ENCODE measurements at regions not wholly inside any gene's neighbourhood (a gene's known extent, or its start where the extent isn't known, plus 50 kb on each side); places are given as distances from the start of the nearest gene placed in this dataset.

DNA sequence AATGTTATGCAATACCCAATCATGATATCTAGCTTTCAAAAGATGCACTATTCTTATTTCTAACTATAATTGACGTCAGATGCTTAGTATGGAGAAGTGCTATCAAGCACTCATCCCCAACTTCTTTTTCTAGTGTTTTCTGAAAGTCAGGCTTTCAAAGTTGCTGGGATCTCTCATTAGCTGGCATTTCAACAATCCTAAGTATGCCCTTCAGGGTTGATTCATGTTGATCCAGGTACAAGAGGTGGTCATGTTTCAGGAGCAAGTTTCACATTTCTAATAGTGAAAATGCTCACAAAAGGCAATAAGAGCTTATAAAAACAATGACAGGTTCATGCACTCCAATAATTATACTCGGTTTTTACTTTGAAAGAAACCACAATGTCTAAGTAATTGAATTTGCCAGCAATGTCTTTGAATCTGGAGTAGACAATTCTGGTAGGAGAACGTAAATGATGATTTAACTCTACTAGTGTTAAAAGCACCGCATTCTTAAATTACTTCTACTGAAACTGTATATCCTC, 193.7 kb upstream of the KHDRBS2 start:
- TF ChIP-seq, protein P1, sequence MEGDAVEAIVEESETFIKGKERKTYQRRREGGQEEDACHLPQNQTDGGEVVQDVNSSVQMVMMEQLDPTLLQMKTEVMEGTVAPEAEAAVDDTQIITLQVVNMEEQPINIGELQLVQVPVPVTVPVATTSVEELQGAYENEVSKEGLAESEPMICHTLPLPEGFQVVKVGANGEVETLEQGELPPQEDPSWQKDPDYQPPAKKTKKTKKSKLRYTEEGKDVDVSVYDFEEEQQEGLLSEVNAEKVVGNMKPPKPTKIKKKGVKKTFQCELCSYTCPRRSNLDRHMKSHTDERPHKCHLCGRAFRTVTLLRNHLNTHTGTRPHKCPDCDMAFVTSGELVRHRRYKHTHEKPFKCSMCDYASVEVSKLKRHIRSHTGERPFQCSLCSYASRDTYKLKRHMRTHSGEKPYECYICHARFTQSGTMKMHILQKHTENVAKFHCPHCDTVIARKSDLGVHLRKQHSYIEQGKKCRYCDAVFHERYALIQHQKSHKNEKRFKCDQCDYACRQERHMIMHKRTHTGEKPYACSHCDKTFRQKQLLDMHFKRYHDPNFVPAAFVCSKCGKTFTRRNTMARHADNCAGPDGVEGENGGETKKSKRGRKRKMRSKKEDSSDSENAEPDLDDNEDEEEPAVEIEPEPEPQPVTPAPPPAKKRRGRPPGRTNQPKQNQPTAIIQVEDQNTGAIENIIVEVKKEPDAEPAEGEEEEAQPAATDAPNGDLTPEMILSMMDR (IDR thresholded peaks at IDR 0.05; ENCODE audit: poor library complexity, severe bottlenecking): no peak
- TF ChIP-seq REST (IDR thresholded peaks at IDR 0.05; ENCODE audit: borderline replicate concordance) (no peak), RAD21 (conservative IDR thresholded peaks at IDR 0.05) (no peak), POLR2AphosphoS5 (IDR thresholded peaks at IDR 0.05) (no peak), EP300 (conservative IDR thresholded peaks at IDR 0.05; ENCODE audit: poor library complexity, severe bottlenecking) (no peak), TAF1 (IDR thresholded peaks at IDR 0.05; ENCODE audit: low read depth) (no peak)

Data from neural cell (in vitro differentiated cells).